Stimulated activated CD4-positive, alpha-beta T cell treated with anti-CD3 and anti-CD28 coated beads, Interleukin-4, amount 100 ng/mL, for 1 hour (primary cell): ENCODE measurements at regions not wholly inside any gene's neighbourhood (a gene's known extent, or its start where the extent isn't known, plus 50 kb on each side); places are given as distances from the start of the nearest gene placed in this dataset.
"Not testable (repeated sequence)": the region's sequence is repeated elsewhere in the genome, so short reads cannot be mapped to it uniquely, and the experiment has no call there.

ENCODE experiments used
- DNase-seq: peaks from one replicate; pipeline ENCODE4 v3.0.0-alpha.2; 2020

DNA sequence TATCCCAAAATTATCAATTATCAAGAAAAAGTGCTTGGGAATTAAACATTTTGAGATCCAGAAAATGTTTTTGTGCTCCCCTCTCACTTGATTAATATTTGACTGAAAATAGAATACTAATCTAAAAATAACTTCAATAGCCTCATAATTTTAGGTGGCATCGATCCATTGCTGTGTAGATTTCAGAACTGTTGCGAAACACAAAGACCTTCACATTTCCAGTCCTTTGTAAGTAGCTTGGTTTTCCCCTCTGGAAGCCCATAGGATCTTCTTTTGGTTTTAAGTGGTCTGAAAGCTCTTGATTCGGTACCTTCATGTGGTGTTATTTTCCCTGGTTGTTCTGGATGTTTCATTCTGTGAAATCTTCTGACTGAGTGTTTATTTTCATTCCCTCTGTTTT, 176.5 kb downstream of the NUFIP1 start:
- no peak for DNase-seq

DNA sequence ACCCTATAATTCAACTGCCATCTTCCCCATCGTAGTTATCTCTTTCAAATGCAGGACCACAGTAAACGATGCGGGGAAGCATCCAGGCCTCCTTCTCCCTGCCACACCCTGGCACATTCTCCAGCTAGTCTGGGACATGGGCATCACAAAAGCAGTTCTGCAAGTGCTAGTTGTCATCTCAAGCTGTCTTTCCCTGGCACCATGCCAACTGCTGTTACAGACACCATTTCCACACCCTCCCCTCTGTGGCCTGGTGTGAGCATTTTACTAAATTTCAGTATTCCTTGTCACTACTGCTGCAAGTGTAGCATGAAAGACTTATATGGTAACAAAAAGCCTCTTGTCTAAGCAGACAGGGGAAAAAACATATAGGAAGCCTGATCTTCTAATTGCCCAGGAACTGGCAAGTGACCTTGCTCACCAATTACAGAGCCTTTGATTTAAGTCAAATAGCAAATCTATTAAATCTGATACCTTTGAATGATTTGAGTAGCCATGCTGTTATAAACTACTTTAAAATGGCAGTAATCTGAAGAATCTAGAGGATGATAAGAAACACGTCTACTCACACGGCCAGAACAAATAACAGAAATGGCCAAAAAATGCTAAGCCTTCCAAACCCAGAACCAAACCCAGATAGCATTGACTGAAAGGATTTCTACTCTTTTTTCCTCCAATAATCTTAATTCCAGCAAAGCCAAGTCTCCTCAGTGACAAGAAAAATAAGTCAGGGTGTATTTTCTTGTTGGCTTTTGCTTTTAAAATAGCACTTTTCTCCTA, 179.0 kb downstream of the NUFIP1 start:
- DNase-seq: no peak

- no peak for DNase-seq
Measured at GRCh38 chr13:44809190-44809589, 180.1 kb downstream of the NUFIP1 start.

DNA sequence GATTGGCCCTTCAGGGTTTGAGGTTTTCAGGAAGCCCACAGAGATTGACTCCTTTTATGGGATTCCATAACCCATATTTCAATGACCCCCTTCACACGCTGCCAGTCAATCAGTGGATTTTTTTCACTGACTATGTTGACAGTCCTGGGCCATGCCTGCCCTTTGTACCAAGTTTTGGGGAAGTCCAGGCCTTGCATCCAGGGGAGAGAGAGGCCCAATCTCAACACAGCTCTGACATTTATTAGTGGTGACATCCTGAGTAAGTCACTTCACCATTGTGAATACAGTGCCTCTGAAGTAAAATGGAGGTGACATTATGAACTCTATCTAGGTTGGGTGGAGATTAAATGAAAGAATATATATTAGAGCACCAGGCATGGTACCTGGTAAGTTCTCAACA, 181.1 kb downstream of the NUFIP1 start:
- DNase-seq: no peak

DNA sequence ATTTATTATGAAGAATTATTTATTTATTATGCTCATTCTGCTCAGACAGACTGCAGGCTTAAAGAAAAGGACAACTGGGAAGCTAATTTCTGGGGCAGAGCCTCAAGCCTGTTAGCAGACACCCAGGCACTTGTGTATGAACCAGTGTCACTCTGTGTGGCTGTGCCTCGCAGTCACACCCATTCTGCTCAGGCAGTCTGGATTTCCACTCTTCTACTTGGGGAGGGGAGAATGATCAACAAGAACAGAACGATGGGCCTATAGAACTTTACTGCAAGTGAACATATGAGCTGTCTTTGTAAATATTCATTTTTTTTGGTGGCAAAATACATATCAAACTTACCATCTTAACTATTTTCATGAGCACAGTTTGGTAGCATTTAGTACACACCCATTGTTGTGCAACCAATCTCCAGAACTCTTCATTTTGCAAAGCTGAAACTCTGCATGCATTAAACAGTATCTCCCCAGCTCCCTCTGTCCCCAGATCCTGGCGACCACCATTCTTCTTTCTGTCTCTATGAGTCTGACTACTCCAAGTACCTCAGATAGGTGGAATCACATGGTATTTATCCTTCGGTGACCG, 181.7 kb downstream of the NUFIP1 start:
- no peak for DNase-seq

DNA sequence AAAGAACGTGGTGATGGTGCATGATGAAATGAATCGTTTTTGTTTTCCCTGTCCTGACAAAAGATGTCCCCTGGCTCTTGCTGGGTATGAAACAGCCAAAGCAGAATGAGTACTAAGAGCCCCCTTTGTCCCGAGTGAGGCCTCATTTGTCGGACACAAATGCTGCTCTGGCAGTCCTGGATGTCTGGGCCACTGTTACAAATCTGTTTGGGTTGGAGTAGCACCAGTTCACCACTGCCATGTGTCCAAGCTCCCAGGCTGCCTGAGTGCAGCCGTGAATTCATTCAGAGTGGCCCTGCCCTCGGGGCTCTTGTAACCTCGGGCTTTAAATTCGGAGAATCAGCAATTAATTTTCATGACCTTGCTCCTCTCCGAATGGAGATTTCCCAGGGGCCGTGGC, 182.4 kb downstream of the NUFIP1 start:
- no peak for DNase-seq

DNA sequence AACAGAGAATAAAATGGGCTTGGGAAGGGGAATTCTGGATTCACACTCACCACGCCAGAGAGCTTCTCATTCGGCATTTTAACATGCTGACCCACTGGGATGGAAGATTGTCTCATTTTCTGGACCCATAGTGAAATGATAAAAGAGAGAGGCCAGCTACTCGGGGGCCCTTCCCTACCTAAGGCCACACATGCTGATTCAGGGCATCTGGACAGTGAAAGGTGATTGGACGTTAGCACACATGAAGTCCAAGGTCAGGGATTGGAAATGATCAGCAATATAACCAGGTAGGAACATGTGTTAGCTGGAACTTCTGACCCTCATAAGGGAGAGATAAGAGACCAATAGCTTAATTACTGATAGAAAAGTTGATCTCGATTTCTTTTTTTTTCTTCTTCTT, 183.7 kb downstream of the NUFIP1 start:
- DNase-seq: no peak

DNA sequence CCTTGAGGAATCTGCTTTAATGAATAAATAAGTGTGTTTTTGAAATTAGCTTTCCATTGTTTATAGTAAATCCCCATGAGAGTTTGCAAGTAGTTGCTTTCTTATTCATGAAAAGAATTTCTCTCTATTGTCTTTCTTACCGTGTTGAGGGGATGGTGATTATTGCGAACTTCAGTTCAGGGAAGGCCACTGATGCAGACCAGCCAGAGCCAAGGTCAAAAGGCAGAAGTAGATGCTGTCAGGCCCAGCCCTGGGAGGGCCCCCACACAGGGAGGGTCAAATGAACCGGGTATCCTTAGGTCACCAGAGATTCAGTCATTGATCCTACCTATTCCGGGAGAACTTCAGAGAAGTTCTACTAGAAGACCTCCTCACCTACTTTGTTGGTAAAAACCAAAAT, 185.9 kb downstream of the NUFIP1 start:
- DNase-seq: no peak

GRCh38 chr13:44802491-44802890, 186.8 kb downstream of the NUFIP1 start:
- DNase-seq: no peak

GRCh38 chr13:44801990-44802389, 187.3 kb downstream of the NUFIP1 start:
- DNase-seq: no peak

- DNase-seq: no peak
Measured at GRCh38 chr13:44800626-44801025, 188.6 kb downstream of the NUFIP1 start.

DNA sequence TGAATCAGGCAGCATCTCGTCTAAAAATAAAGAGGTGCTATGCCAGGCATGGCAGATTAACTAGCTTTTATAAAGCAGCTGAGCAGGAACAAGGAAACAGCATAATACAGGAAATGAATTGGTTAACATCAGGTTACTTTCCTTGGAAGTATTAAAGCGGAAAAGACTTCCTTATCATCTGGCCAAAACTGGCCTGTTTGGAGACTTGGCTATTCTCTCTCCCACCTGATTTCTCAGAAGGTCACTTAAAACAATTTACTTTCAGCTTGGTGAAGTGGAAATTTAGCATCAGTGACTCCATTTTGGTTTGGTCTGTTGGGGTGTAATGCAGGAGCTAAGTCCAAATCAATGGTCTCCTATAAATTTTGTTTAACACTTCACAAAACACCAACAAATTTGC, 191.6 kb downstream of the NUFIP1 start:
- no peak for DNase-seq

DNA sequence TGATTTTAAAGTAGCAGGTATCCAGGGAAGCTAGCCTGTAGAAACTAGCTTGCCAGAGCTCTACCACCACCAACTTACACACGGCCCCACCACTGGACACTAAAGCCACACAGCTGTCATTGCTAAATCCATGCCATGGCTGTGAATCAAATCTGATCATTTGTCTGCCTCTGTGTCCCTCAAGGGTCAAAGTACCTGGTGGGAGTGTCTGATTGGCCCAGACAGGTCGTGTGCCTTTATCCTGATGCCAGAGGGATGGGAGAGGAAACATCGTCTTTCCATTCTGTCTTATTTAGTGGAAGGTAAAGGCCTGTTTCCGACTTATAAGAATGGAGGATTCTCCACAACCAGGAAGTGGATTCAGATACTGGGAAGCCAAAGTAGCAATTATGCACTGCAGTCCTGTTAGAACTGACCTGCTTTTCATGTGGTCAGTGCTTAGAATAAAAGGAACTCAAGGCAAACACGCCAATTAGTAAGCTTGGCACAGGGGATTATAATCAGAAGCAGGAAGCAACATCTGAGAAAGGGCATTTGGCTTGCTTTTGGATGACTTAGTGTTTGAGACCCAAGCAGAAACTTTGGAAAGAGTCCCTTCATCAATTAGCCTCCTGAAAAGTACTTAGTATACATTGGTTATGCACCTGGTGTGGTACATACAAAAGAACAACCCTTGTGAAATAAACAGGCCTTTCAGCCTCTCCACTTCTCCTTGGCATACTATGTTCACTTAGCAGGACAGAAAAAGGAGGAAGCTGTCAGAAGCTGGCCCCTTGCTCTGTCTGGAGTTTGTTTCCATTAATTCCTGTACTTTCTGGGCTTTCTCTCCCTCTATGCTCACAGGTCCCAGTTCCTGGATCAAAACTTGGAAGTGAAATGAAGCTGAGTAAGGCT, 192.4 kb downstream of the NUFIP1 start:
- DNase-seq: no peak

- DNase-seq: not testable (repeated sequence)
Measured at GRCh38 chr13:44796039-44796438, 193.2 kb downstream of the NUFIP1 start.

DNA sequence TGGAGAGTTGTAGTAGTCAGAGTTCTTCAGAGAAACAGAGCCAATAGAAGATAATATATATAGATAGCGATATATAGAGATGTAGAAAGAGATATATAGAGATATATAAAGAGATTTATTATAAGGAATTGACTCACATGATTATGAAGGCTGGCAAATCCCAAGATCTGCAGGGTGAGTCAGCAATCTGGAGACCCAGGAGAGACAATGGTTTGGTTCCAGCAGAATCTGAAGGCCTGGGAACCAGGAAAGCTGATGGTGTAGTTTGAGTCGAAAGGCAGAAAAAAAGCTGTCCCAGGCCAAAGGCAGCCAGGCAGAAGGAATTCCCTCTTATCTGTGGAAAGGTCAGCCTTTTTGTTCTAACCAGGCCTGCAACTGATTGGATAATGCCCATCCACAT, 194.1 kb downstream of the NUFIP1 start:
- DNase-seq: no peak

DNA sequence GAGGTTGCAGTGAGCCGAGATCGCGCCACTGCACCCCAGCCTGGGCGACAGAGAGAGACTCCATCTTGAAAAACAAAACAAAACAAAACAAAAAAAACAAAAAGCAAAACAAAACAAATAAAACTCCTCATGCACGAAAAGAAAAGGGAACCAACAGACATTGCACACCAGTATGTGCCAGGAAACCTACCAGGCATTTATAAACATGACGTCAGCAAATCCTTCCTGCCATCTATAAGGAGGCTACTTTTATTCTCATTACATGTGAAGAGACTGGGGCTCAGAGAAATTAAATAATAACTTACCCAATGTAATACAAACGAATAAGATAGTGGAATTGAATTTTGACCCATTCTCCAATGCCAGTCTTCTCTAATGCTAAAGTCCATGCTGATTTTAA, 197.2 kb downstream of the NUFIP1 start:
- no peak for DNase-seq

DNA sequence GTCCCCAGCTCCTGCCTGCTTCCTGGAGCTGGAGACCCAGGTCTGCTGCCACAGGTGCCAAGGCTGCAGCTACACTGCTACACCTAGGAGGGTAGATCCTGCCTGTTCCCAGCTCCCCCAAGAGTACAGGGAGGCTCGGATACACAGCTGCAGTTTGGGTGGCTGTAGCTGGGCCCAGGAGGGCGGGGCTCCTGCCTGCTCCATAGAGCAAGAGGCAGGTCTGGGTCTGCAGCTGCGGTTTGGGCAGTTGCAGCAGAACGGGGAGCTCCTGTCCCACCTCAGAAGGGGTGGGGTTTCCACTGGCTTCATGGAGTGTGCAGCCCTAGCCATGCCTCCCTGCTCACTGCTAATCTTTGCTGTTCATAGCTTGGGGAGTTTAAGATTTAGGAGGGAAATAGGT, 199.0 kb downstream of the NUFIP1 start:
- no peak for DNase-seq

- no peak for DNase-seq
Measured at GRCh38 chr13:44787617-44788016, 201.7 kb downstream of the NUFIP1 start.

DNA sequence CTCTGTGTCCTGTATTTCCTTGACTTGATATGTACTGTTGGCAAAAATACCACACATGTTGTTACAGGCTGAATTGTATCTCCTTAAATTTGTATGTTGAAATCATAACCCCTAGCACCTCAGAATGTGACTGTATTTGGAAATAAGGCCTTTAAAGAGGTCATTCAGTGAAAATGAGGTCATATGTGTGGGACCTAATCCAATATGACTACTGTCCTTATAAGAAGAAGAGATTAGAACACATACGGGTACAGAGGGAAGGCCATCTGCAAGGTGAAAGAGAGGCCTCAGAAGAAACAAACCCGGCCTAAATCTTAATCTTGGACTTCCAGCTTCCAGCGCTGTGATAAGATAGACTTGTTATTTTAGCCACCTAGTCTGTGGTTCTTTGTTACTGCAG, 202.5 kb downstream of the NUFIP1 start:
- DNase-seq: no peak

GRCh38 chr13:44785401-44785800, 203.9 kb downstream of the NUFIP1 start:
- DNase-seq: no peak

DNA sequence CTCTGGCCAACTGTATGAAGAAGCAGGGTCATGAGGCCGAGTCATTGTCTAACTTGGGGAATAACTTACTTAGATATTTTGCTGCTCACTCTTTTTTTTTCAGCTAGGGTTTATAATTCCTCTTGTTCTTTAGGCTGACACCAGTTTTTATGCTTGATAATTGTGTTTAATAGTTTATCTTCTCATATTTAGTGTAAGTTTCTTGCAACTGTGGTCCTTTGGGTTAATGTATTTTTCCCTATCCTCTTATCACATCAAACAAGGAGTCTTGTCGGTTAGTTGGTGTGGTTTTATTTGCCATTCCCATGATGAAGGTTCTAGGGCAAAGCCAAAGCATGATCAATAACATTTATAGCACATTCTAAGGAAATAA, 204.6 kb downstream of the NUFIP1 start:
- DNase-seq: no peak

- no peak for DNase-seq
Measured at GRCh38 chr13:44783994-44784707, 205.1 kb downstream of the NUFIP1 start.

GRCh38 chr13:44780591-44781280, 204.6 kb upstream of the TSC22D1 start:
- no peak for DNase-seq
